Colonic mucosa (tissue), 4 donors: ENCODE measurements at regions not wholly inside any gene's neighbourhood (a gene's known extent, or its start where the extent isn't known, plus 50 kb on each side); places are given as distances from the start of the nearest gene placed in this dataset.
"Not testable (repeated sequence)": the region's sequence is repeated elsewhere in the genome, so short reads cannot be mapped to it uniquely, and the experiment has no call there.

ENCODE experiments used
- DNase-seq: peaks from one replicate; pipeline ENCODE4 v3.0.0-alpha.2; 2020
- H3K27ac ChIP-seq: fragments of 200-600 bp; one replicate; pipeline ENCODE4 v1.8.0; 2021
- H3K27me3 ChIP-seq: fragments of 200-600 bp; one replicate; pipeline ENCODE4 v1.8.0; 2021
- H3K36me3 ChIP-seq: fragments of 200-600 bp; one replicate; pipeline ENCODE4 v1.8.0; 2021
- H3K4me1 ChIP-seq: fragments of 200-600 bp; one replicate; pipeline ENCODE4 v1.8.0; 2021; ENCODE audit warnings: mild to moderate bottlenecking
- H3K4me3 ChIP-seq: fragments of 200-600 bp; one replicate; pipeline ENCODE4 v1.8.0; 2021
- H3K9ac ChIP-seq, 2 donors: one replicate each; pipeline ENCODE4 v1.7.0; 2013; ENCODE audit warnings: control low read depth in 2 of 2, low read depth in 2 of 2, low read length in 2 of 2
- H3K9me3 ChIP-seq: fragments of 200-600 bp; one replicate; pipeline ENCODE4 v1.8.0; 2021
- intact Hi-C: fragments of 100-400 bp; cut with DNase I; formaldehyde crosslinking; loops from one replicate; pipeline ENCODE4 v1.14.1; 2022
- TF ChIP-seq, protein P1 (sequence below): fragments of 200-600 bp; IDR thresholded peaks from one replicate; pipeline ENCODE4 v1.8.0; 2022; ENCODE audit warnings: antibody characterized with exemption, mild to moderate bottlenecking
- donor health status: healthy.
- donor health status: DM: no; HTN: no; CAD: no.
- donor health status: DM: no; HTN: no; CAD: no.

DNA sequence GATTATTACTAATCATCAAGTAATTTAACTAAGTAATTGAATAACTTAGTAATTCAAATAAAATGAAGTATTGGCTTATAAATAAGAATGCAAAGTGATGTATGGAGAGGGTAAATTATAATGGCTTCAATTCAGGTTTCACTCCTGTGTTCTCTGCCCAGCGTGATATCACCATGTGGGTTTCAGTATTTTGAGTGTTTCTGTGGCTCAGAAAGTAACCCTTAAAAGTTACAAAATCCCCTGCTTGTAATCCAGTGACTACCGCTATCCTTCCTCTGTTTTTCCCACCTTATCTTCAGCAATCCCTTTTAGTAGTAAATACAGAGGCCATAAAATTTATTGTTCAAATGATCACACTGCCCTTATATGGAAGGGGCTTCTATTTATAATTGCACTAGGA is 316.4 kb upstream of the CFAP20DC start:
- Histone ChIP-seq H3K9ac (no peak overlapping the region), H3K27me3 (no peaks in the 10 kb centered on the region), H3K36me3 (no peaks in the 10 kb centered on the region), H3K4me3 (no peak overlapping the region), H3K4me1 (no peaks in the 10 kb centered on the region), H3K27ac (no peak overlapping the region), H3K9me3 (no peaks in the 10 kb centered on the region)
- intact Hi-C loops: no loop called here
- DNase-seq: no peak
- TF ChIP-seq, protein P1, sequence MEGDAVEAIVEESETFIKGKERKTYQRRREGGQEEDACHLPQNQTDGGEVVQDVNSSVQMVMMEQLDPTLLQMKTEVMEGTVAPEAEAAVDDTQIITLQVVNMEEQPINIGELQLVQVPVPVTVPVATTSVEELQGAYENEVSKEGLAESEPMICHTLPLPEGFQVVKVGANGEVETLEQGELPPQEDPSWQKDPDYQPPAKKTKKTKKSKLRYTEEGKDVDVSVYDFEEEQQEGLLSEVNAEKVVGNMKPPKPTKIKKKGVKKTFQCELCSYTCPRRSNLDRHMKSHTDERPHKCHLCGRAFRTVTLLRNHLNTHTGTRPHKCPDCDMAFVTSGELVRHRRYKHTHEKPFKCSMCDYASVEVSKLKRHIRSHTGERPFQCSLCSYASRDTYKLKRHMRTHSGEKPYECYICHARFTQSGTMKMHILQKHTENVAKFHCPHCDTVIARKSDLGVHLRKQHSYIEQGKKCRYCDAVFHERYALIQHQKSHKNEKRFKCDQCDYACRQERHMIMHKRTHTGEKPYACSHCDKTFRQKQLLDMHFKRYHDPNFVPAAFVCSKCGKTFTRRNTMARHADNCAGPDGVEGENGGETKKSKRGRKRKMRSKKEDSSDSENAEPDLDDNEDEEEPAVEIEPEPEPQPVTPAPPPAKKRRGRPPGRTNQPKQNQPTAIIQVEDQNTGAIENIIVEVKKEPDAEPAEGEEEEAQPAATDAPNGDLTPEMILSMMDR: no peak

DNA sequence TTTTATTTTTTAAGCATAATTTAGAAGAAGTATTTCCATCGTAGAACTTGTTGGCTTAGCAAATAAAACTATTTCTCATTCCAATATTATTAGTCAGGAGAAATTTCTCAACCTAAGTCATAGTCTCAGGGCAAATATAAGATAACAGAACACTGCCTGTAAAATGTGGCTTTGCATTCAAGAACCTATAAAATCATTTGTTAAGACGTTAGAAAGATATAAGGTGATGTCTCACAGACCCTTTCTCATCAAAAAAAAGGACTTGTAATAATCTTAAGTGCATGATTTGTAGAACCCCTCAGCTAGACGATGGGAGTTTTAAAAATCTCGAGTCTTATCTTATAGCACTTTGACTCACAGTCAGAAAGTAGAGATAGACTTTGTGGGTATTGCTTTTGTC is 314.7 kb upstream of the CFAP20DC start:
- H3K9me3 ChIP-seq: no peaks in the 10 kb centered on the region
- H3K4me3 ChIP-seq: no peak overlapping the region
- H3K9ac ChIP-seq: no peak overlapping the region
- intact Hi-C loops: no loop called here
- no peaks in the 10 kb centered on the region for H3K4me1 ChIP-seq
- TF ChIP-seq, protein P1: no peak
- no peaks in the 10 kb centered on the region for H3K36me3 ChIP-seq
- no peak overlapping the region for H3K27ac ChIP-seq
- no peaks in the 10 kb centered on the region for H3K27me3 ChIP-seq
- no peak for DNase-seq

GRCh38 chr3:59360312-59360711 is 310.5 kb upstream of the CFAP20DC start:
- H3K27ac ChIP-seq, H3K4me1 ChIP-seq, H3K9ac ChIP-seq, DNase-seq, H3K27me3 ChIP-seq, intact Hi-C loops, H3K9me3 ChIP-seq, H3K4me3 ChIP-seq, H3K36me3 ChIP-seq: not testable (repeated sequence)

DNA sequence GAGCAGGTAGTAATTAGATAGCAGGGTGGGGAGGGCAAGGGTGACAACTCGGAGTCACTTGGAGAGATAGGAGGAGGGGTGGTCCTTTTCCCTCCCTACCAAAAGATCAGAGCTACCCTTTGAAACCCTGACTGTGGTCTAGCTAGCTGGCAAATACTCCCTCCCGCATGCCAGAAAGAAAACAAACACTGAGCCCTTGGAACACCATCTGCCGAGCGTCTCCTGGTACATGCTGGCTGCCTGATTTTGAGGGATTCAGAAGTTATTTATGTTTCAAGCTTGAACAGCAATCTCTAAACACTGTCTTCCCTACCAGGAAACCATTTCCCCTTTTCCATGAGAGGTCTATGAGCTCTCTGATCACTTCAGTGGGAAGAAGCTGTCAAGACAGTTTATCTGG is 291.6 kb upstream of the CFAP20DC start:
- Histone ChIP-seq H3K4me3 (no peak overlapping the region), H3K9ac (no peak overlapping the region), H3K36me3 (no peaks in the 10 kb centered on the region), H3K27ac (no peak overlapping the region), H3K4me1 (no peaks in the 10 kb centered on the region), H3K9me3 (no peaks in the 10 kb centered on the region), H3K27me3 (no peaks in the 10 kb centered on the region)
- DNase-seq: no peak
- intact Hi-C loops: no loop called here
- TF ChIP-seq, protein P1: no peak

DNA sequence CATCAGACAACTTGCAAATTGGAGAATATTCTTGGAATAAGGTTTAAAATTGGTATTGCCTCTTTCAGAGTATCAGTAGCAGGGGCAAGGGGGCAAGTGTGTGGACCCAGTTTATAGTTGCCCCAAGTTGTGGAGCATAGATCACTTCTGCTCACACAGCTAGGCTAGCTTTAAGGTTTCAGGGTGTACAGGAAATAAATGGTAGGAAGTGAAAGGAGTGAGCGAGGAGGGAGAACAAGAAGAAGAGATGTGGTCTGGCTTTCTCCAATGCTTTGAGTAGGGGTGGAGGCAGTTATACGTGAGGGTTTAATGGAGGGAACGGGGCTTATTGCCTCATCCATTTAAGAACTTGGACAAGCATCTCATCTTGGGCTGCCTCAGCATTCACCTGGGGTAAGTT is 290.0 kb upstream of the CFAP20DC start:
- no peaks in the 10 kb centered on the region for H3K9me3 ChIP-seq
- DNase-seq: no peak
- H3K9ac ChIP-seq: no peak overlapping the region
- H3K4me1 ChIP-seq: no peaks in the 10 kb centered on the region
- no peaks in the 10 kb centered on the region for H3K27me3 ChIP-seq
- H3K27ac ChIP-seq: no peak overlapping the region
- no peaks in the 10 kb centered on the region for H3K36me3 ChIP-seq
- intact Hi-C loops: no loop called here
- TF ChIP-seq, protein P1: no peak
- no peak overlapping the region for H3K4me3 ChIP-seq

DNA sequence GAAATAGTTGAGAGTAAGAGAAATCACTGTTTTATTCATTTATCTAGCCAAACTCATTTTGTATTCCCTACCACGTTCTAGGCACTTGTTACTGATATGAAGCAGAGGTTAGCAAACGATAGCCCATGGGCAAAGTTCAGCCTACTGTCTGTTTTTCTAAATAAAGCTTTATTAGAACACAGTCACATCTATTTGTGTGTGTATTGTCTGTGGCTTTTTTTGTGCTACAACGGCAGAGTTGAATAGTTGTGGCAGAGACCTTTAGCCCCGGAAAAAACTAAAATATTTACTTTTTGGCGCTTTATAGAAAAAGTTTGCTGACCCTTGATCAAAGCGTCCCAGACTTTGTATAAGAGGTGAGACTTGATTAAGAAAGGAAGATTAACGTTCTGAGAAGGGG is 289.1 kb upstream of the CFAP20DC start:
- TF ChIP-seq, protein P1: no peak
- Histone ChIP-seq H3K9me3 (no peaks in the 10 kb centered on the region), H3K4me3 (no peak overlapping the region), H3K27me3 (no peaks in the 10 kb centered on the region), H3K27ac (no peak overlapping the region), H3K9ac (no peak overlapping the region), H3K4me1 (no peaks in the 10 kb centered on the region), H3K36me3 (no peaks in the 10 kb centered on the region)
- no peak for DNase-seq
- intact Hi-C loops: no loop called here
